DND-41 (cell line): ENCODE measurements at regions not wholly inside any gene's neighbourhood (a gene's known extent, or its start where the extent isn't known, plus 50 kb on each side); places are given as distances from the start of the nearest gene placed in this dataset.

ENCODE experiments used
- CTCF ChIP-seq: IDR thresholded peaks from 2 replicates; pipeline ENCODE4 v1.5.1; 2012; ENCODE audit warnings: borderline replicate concordance, low read length, moderate library complexity, mild to moderate bottlenecking; ENCODE audit not compliant: poor library complexity, severe bottlenecking; ENCODE audit errors: extremely low read depth
- EZH2 ChIP-seq: IDR thresholded peaks from 3 replicates; pipeline ENCODE4 v1.6.1; 2012; ENCODE audit warnings: borderline replicate concordance, low read depth, mild to moderate bottlenecking, moderate library complexity, low read length, inconsistent platforms; ENCODE audit not compliant: severe bottlenecking

GRCh38 chr4:33065749-33066148, 2345.6 kb downstream of the PCDH7 start:
- no peak for TF ChIP-seq CTCF
- TF ChIP-seq EZH2, result no peak
